GM12878 (cell line): ENCODE measurements at regions not wholly inside any gene's neighbourhood (a gene's known extent, or its start where the extent isn't known, plus 50 kb on each side); places are given as distances from the start of the nearest gene placed in this dataset.

Source experiments
- BRCA1 ChIP-seq: IDR thresholded peaks from 2 replicates; pipeline ENCODE4 v1.6.1; 2011; ENCODE audit warnings: low read depth, low read length, improper control_type of control experiment
- CBX5 ChIP-seq: sonication (generic); IDR thresholded peaks from 2 replicates; pipeline ENCODE4 v1.6.1; 2016; ENCODE audit warnings: low read depth, moderate library complexity, mild to moderate bottlenecking, inconsistent platforms
- CREB1 ChIP-seq: IDR thresholded peaks from 2 replicates; pipeline ENCODE4 v1.6.1; 2012; ENCODE audit warnings: low read depth, mild to moderate bottlenecking, inconsistent platforms
- HCFC1 ChIP-seq: fragments of 150-350 bp; IDR thresholded peaks from 2 replicates; pipeline ENCODE4 v1.6.1; 2014; ENCODE audit warnings: low read length
- NFIC ChIP-seq: IDR thresholded peaks from 2 replicates; pipeline ENCODE4 v1.6.1; 2012; ENCODE audit warnings: low read depth, mild to moderate bottlenecking, inconsistent platforms, low read length, moderate library complexity
- RB1 ChIP-seq: fragments of 450-650 bp; formaldehyde crosslinking; IDR thresholded peaks from 2 replicates; pipeline ENCODE4 v1.6.1; 2017; ENCODE audit warnings: mild to moderate bottlenecking, borderline replicate concordance
- SMARCA5 ChIP-seq: fragments of 450-650 bp; IDR thresholded peaks from 2 replicates; pipeline ENCODE4 v1.6.1; 2017; ENCODE audit warnings: mild to moderate bottlenecking
- TAF1 ChIP-seq: IDR thresholded peaks from 2 replicates; pipeline ENCODE4 v1.6.1; 2011; ENCODE audit warnings: mild to moderate bottlenecking, low read depth, low read length, borderline replicate concordance
- TBL1XR1 ChIP-seq: IDR thresholded peaks from 2 replicates; pipeline ENCODE4 v1.6.1; 2012; ENCODE audit warnings: low read depth, low read length, improper control_type of control experiment
- TF ChIP-seq, protein P1 (sequence below): IDR thresholded peaks from 2 replicates; pipeline ENCODE4 v1.6.1; 2012; ENCODE audit warnings: improper control_type of control experiment, low read depth, low read length; ENCODE audit not compliant: insufficient replicate concordance
- TF ChIP-seq, protein P2 (sequence below): IDR thresholded peaks from 2 replicates; pipeline ENCODE4 v1.6.1; 2011; ENCODE audit warnings: low read depth, low read length, improper control_type of control experiment, borderline replicate concordance

DNA sequence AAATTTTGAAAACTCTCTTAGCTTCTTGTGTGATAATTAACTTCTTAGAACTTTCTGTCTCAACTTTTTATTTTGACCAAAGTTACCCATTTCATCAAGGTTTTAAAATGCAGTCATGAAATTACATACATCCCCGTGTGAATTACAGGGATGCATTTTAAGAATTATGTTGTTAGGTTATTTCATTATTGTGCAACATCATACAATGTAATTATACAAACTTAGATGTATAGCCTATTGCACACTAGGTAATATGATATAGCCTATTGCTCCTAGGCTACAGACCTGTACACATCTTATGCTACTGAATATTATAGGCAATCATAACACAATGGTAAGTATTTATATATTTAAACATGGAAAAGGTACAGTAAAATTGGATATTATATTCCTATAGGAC is 228.1 kb upstream of the C11orf87 start (continued):
- no peak for TF ChIP-seq SMARCA5
- TF ChIP-seq, protein P1, sequence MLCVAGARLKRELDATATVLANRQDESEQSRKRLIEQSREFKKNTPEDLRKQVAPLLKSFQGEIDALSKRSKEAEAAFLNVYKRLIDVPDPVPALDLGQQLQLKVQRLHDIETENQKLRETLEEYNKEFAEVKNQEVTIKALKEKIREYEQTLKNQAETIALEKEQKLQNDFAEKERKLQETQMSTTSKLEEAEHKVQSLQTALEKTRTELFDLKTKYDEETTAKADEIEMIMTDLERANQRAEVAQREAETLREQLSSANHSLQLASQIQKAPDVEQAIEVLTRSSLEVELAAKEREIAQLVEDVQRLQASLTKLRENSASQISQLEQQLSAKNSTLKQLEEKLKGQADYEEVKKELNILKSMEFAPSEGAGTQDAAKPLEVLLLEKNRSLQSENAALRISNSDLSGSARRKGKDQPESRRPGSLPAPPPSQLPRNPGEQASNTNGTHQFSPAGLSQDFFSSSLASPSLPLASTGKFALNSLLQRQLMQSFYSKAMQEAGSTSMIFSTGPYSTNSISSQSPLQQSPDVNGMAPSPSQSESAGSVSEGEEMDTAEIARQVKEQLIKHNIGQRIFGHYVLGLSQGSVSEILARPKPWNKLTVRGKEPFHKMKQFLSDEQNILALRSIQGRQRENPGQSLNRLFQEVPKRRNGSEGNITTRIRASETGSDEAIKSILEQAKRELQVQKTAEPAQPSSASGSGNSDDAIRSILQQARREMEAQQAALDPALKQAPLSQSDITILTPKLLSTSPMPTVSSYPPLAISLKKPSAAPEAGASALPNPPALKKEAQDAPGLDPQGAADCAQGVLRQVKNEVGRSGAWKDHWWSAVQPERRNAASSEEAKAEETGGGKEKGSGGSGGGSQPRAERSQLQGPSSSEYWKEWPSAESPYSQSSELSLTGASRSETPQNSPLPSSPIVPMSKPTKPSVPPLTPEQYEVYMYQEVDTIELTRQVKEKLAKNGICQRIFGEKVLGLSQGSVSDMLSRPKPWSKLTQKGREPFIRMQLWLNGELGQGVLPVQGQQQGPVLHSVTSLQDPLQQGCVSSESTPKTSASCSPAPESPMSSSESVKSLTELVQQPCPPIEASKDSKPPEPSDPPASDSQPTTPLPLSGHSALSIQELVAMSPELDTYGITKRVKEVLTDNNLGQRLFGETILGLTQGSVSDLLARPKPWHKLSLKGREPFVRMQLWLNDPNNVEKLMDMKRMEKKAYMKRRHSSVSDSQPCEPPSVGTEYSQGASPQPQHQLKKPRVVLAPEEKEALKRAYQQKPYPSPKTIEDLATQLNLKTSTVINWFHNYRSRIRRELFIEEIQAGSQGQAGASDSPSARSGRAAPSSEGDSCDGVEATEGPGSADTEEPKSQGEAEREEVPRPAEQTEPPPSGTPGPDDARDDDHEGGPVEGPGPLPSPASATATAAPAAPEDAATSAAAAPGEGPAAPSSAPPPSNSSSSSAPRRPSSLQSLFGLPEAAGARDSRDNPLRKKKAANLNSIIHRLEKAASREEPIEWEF: no peak
- no peak for TF ChIP-seq BRCA1
- TF ChIP-seq TAF1: no peak
- no peak for TF ChIP-seq RB1
- no peak for TF ChIP-seq HCFC1
- TF ChIP-seq TBL1XR1: no peak
- no peak for TF ChIP-seq CBX5
- no peak for TF ChIP-seq CREB1
- no peak for TF ChIP-seq NFIC
- TF ChIP-seq, protein P2, sequence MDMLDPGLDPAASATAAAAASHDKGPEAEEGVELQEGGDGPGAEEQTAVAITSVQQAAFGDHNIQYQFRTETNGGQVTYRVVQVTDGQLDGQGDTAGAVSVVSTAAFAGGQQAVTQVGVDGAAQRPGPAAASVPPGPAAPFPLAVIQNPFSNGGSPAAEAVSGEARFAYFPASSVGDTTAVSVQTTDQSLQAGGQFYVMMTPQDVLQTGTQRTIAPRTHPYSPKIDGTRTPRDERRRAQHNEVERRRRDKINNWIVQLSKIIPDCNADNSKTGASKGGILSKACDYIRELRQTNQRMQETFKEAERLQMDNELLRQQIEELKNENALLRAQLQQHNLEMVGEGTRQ: no peak
